GM23338 (cell line): ENCODE measurements at regions not wholly inside any gene's neighbourhood (a gene's known extent, or its start where the extent isn't known, plus 50 kb on each side); places are given as distances from the start of the nearest gene placed in this dataset.

ENCODE experiments used
- ATAC-seq: fragments of 200-7000 bp; cut with Tn5 transposase; 3 replicates; pipeline ENCODE4 v1.9.1; 2020
- DNase-seq: peaks from one replicate; pipeline ENCODE4 v3.0.0-alpha.2; 2015; ENCODE audit warnings: low spot score
- H2AFZ ChIP-seq: fragments of 200-600 bp; sonication (generic); 2 replicates; pipeline ENCODE4 v1.8.0; 2016; ENCODE audit warnings: antibody characterized with exemption, mild to moderate bottlenecking, moderate library complexity
- H3F3A ChIP-seq: fragments of 200-600 bp; sonication (generic); replicated peaks from 2 replicates; pipeline ENCODE4 v1.8.0; 2017; ENCODE audit warnings: antibody characterized with exemption, mixed run types, low read depth
- H3K27ac ChIP-seq: fragments of 200-600 bp; sonication (generic); 2 replicates; pipeline ENCODE4 v1.6.1; 2016; ENCODE audit warnings: low read depth
- H3K27me3 ChIP-seq: fragments of 200-600 bp; sonication (generic); 2 replicates; pipeline ENCODE4 v1.8.0; 2016; ENCODE audit warnings: mild to moderate bottlenecking, mixed run types, moderate library complexity; ENCODE audit not compliant: insufficient read depth
- H3K36me3 ChIP-seq: fragments of 200-600 bp; sonication (generic); 2 replicates; pipeline ENCODE4 v1.8.0; 2016; ENCODE audit warnings: mild to moderate bottlenecking; ENCODE audit not compliant: insufficient read depth
- H3K4me1 ChIP-seq: fragments of 200-600 bp; sonication (generic); 2 replicates; pipeline ENCODE4 v1.8.0; 2016; ENCODE audit warnings: mild to moderate bottlenecking, moderate library complexity; ENCODE audit not compliant: insufficient read depth
- H3K4me2 ChIP-seq: fragments of 200-600 bp; sonication (generic); 2 replicates; pipeline ENCODE4 v1.7.1; 2017; ENCODE audit warnings: mixed run types
- H3K4me3 ChIP-seq: fragments of 200-600 bp; sonication (generic); 2 replicates; pipeline ENCODE4 v1.6.1; 2016; ENCODE audit warnings: mixed run types
- H3K79me2 ChIP-seq: fragments of 200-600 bp; sonication (generic); replicated peaks from 2 replicates; pipeline ENCODE4 v1.8.0; 2017; ENCODE audit warnings: mild to moderate bottlenecking; ENCODE audit not compliant: insufficient read depth
- H3K9me2 ChIP-seq: fragments of 200-600 bp; sonication (generic); 2 replicates; pipeline ENCODE4 v1.8.0; 2017; ENCODE audit not compliant: insufficient read depth
- H4K20me1 ChIP-seq: fragments of 200-600 bp; sonication (generic); replicated peaks from 2 replicates; pipeline ENCODE4 v1.8.0; 2017; ENCODE audit warnings: mild to moderate bottlenecking; ENCODE audit not compliant: insufficient read depth
- H3K27ac Mint-ChIP-seq: 2 replicates; pipeline ENCODE4 v1.8.0; 2020; ENCODE audit warnings: inconsistent platforms, mild to moderate bottlenecking, moderate library complexity, mixed read lengths
- H3K27me3 Mint-ChIP-seq: 3 replicates; pipeline ENCODE4 v1.8.0; 2022; ENCODE audit warnings: low read depth, mild to moderate bottlenecking, moderate library complexity, mixed read lengths, inconsistent platforms; ENCODE audit not compliant: insufficient read depth, poor library complexity
- H3K36me3 Mint-ChIP-seq: 3 replicates; pipeline ENCODE4 v1.8.0; 2021; ENCODE audit warnings: low read depth, mild to moderate bottlenecking, inconsistent platforms, moderate library complexity, mixed read lengths
- H3K4me1 Mint-ChIP-seq: 3 replicates; pipeline ENCODE4 v1.8.0; 2020; ENCODE audit warnings: mild to moderate bottlenecking, inconsistent platforms, mixed read lengths
- H3K4me3 Mint-ChIP-seq: 3 replicates; pipeline ENCODE4 v1.8.0; 2021; ENCODE audit warnings: moderate library complexity, mild to moderate bottlenecking, inconsistent platforms, mixed read lengths
- H3K9me3 Mint-ChIP-seq: 3 replicates; pipeline ENCODE4 v1.8.0; 2020; ENCODE audit warnings: moderate library complexity, mild to moderate bottlenecking, inconsistent platforms, mixed read lengths
- CREB1 ChIP-seq: fragments of 250-450 bp; sonication (Bioruptor Pico); IDR thresholded peaks from 2 replicates; pipeline ENCODE4 v1.5.0; 2020; ENCODE audit warnings: low read depth, mild to moderate bottlenecking, moderate library complexity
- CTCF ChIP-seq, 2 experiments: fragments of 200-600 bp in 1 of 2; sonication (generic) in 1 of 2; conservative IDR thresholded peaks; 2 replicates each; pipeline versions ENCODE4 v1.5.1 to v1.6.1; 2016 to 2017; ENCODE audit warnings: antibody characterized with exemption in 2 of 2, low read depth in 2 of 2, mild to moderate bottlenecking in 2 of 2, moderate library complexity in 1 of 2
- ETS1 ChIP-seq: IDR thresholded peaks from 2 replicates; pipeline ENCODE4 v1.6.1; 2016; ENCODE audit warnings: antibody characterized with exemption
- EZH2 ChIP-seq: fragments of 200-600 bp; sonication (generic); IDR thresholded peaks from one replicate; pipeline ENCODE4 v1.8.0; 2017; ENCODE audit warnings: antibody characterized with exemption, mild to moderate bottlenecking, low read depth; ENCODE audit not compliant: unreplicated experiment
- EZH2phosphoT487 ChIP-seq: fragments of 200-600 bp; sonication (generic); IDR thresholded peaks from one replicate; pipeline ENCODE4 v1.8.1; 2018; ENCODE audit warnings: antibody characterized with exemption; ENCODE audit not compliant: unreplicated experiment
- JUNB ChIP-seq: IDR thresholded peaks from one replicate; pipeline ENCODE4 v1.6.1; 2016; ENCODE audit warnings: antibody characterized with exemption; ENCODE audit not compliant: unreplicated experiment
- NANOG ChIP-seq: IDR thresholded peaks from 2 replicates; pipeline ENCODE4 v1.6.1; 2016; ENCODE audit warnings: antibody characterized with exemption, borderline replicate concordance
- POLR2AphosphoS5 ChIP-seq: IDR thresholded peaks from 2 replicates; pipeline ENCODE4 v1.6.1; 2016; ENCODE audit warnings: antibody characterized with exemption, low read depth
- STAT1 ChIP-seq: IDR thresholded peaks from one replicate; pipeline ENCODE4 v1.6.1; 2016; ENCODE audit warnings: antibody characterized with exemption; ENCODE audit not compliant: unreplicated experiment
- ZNF114 ChIP-seq: fragments of 250-450 bp; sonication (Bioruptor Pico); IDR thresholded peaks from 2 replicates; pipeline ENCODE4 v1.5.0; 2020; ENCODE audit warnings: mild to moderate bottlenecking, moderate library complexity
- ZNF331 ChIP-seq: fragments of 250-450 bp; sonication (Bioruptor Pico); IDR thresholded peaks from 2 replicates; pipeline ENCODE4 v1.5.0; 2020; ENCODE audit warnings: low read depth, mild to moderate bottlenecking, moderate library complexity
- ZNF462 ChIP-seq: fragments of 250-450 bp; sonication (Bioruptor Pico); IDR thresholded peaks from 2 replicates; pipeline ENCODE4 v1.5.0; 2020; ENCODE audit warnings: mild to moderate bottlenecking, moderate library complexity

GRCh38 chr14:28356819-28357218, 409.8 kb upstream of the FOXG1 start (continued):
- TF ChIP-seq ZNF462 (CRISPR knock-in tag) (no peak), EZH2 (no peak), STAT1 (no peak), POLR2AphosphoS5 (no peak), JUNB (no peak), ZNF114 (CRISPR knock-in tag) (no peak), EZH2phosphoT487 (no peak), ZNF331 (CRISPR knock-in tag) (no peak), CREB1 (no peak), NANOG (no peak), ETS1 (no peak)

- H3K27ac ChIP-seq: no peak overlapping the region
- H3K79me2 ChIP-seq: no peaks in the 10 kb centered on the region
- H3K27me3 ChIP-seq: no peaks in the 10 kb centered on the region
- no peaks in the 10 kb centered on the region for H3K9me2 ChIP-seq
- peaks cover 2% of the 10 kb centered on the region for H3K27me3 Mint-ChIP-seq
- no peak overlapping the region for H3K27ac Mint-ChIP-seq
- H3K4me2 ChIP-seq: no peak overlapping the region
- H3K4me3 Mint-ChIP-seq: no peak overlapping the region
- ATAC-seq: no peak
- DNase-seq: peak; percentile 2
- no peaks in the 10 kb centered on the region for H4K20me1 ChIP-seq
- peaks cover 25% of the 10 kb centered on the region for H3K9me3 Mint-ChIP-seq
- H3K4me3 ChIP-seq: no peak overlapping the region
- no peaks in the 10 kb centered on the region for H3F3A ChIP-seq
- no peaks in the 10 kb centered on the region for H3K4me1 Mint-ChIP-seq
- no peaks in the 10 kb centered on the region for H3K4me1 ChIP-seq
- peaks cover 16% of the 10 kb centered on the region; the same call in 2 of the 3 replicates for H3K36me3 Mint-ChIP-seq
- H2AFZ ChIP-seq: no peak overlapping the region
- no peaks in the 10 kb centered on the region for H3K36me3 ChIP-seq
- no peak for TF ChIP-seq STAT1
- TF ChIP-seq CREB1: no peak
- no peak for TF ChIP-seq NANOG
- no peak for TF ChIP-seq ETS1
- no peak for TF ChIP-seq EZH2
- no peak for TF ChIP-seq EZH2phosphoT487
- TF ChIP-seq CTCF (conservative IDR thresholded peaks at IDR 0.05; ENCODE audit: low read depth in 2 of 2): no peak
Observed at GRCh38 chr14:28361486-28361885, 405.1 kb upstream of the FOXG1 start.
